Stimulated activated naive CD8-positive, alpha-beta T cell treated with anti-CD3 and anti-CD28 coated beads, Interleukin-15, Interleukin-2, amounts not matched to agents 100 ng/mL and 50 ng/mL, for 24 hours (primary cell): ENCODE measurements at regions not wholly inside any gene's neighbourhood (a gene's known extent, or its start where the extent isn't known, plus 50 kb on each side); places are given as distances from the start of the nearest gene placed in this dataset.

Source experiments
- H3K27ac Mint-ChIP-seq: one replicate; pipeline ENCODE4 v1.8.0; 2021; ENCODE audit warnings: mild to moderate bottlenecking, mixed read lengths
- H3K27me3 Mint-ChIP-seq: one replicate; pipeline ENCODE4 v1.8.0; 2021; ENCODE audit warnings: mixed read lengths
- H3K36me3 Mint-ChIP-seq: one replicate; pipeline ENCODE4 v1.8.0; 2021; ENCODE audit warnings: low read depth, mixed read lengths
- H3K4me1 Mint-ChIP-seq: one replicate; pipeline ENCODE4 v1.8.0; 2021; ENCODE audit warnings: low read depth, mixed read lengths
- H3K4me3 Mint-ChIP-seq: one replicate; pipeline ENCODE4 v1.8.0; 2021; ENCODE audit warnings: mild to moderate bottlenecking, mixed read lengths
- H3K9me3 Mint-ChIP-seq: one replicate; pipeline ENCODE4 v1.8.0; 2021; ENCODE audit warnings: mixed read lengths

GRCh38 chr1:194710671-194711070, 1524.3 kb upstream of the B3GALT2 start:
- no peaks in the 10 kb centered on the region for H3K27me3 Mint-ChIP-seq
- H3K4me1 Mint-ChIP-seq, result no peaks in the 10 kb centered on the region
- H3K27ac Mint-ChIP-seq, result no peak overlapping the region
- no peaks in the 10 kb centered on the region for H3K36me3 Mint-ChIP-seq
- no peak overlapping the region for H3K4me3 Mint-ChIP-seq
- H3K9me3 Mint-ChIP-seq, result no peaks in the 10 kb centered on the region

- no peaks in the 10 kb centered on the region for H3K4me1 Mint-ChIP-seq
- H3K9me3 Mint-ChIP-seq, result no peaks in the 10 kb centered on the region
- H3K4me3 Mint-ChIP-seq, result no peak overlapping the region
- no peaks in the 10 kb centered on the region for H3K27me3 Mint-ChIP-seq
- H3K36me3 Mint-ChIP-seq, result no peaks in the 10 kb centered on the region
- no peak overlapping the region for H3K27ac Mint-ChIP-seq
Observed at GRCh38 chr1:194709439-194709838, 1523.0 kb upstream of the B3GALT2 start.

- H3K4me3 Mint-ChIP-seq, result no peak overlapping the region
- no peaks in the 10 kb centered on the region for H3K27me3 Mint-ChIP-seq
- H3K4me1 Mint-ChIP-seq, result no peaks in the 10 kb centered on the region
- H3K9me3 Mint-ChIP-seq, result no peaks in the 10 kb centered on the region
- H3K36me3 Mint-ChIP-seq, result no peaks in the 10 kb centered on the region
- no peak overlapping the region for H3K27ac Mint-ChIP-seq
Observed at GRCh38 chr1:194707074-194707473, 1520.7 kb upstream of the B3GALT2 start.

- Mint-ChIP-seq H3K4me3 (no peak overlapping the region), H3K9me3 (no peaks in the 10 kb centered on the region), H3K36me3 (no peaks in the 10 kb centered on the region), H3K27ac (no peak overlapping the region), H3K4me1 (no peaks in the 10 kb centered on the region), H3K27me3 (no peaks in the 10 kb centered on the region)
Observed at GRCh38 chr1:194705123-194705854, 1518.9 kb upstream of the B3GALT2 start.

- no peaks in the 10 kb centered on the region for H3K4me1 Mint-ChIP-seq
- H3K36me3 Mint-ChIP-seq, result no peaks in the 10 kb centered on the region
- no peaks in the 10 kb centered on the region for H3K27me3 Mint-ChIP-seq
- no peak overlapping the region for H3K4me3 Mint-ChIP-seq
- H3K9me3 Mint-ChIP-seq, result peaks cover 4% of the 10 kb centered on the region
- H3K27ac Mint-ChIP-seq, result no peak overlapping the region
Observed at GRCh38 chr1:194698908-194699318, 1512.5 kb upstream of the B3GALT2 start.

- Mint-ChIP-seq H3K4me3 (no peak overlapping the region), H3K9me3 (peaks cover 4% of the 10 kb centered on the region), H3K27ac (no peak overlapping the region), H3K36me3 (no peaks in the 10 kb centered on the region), H3K27me3 (no peaks in the 10 kb centered on the region), H3K4me1 (no peaks in the 10 kb centered on the region)
Observed at GRCh38 chr1:194693244-194693643, 1506.8 kb upstream of the B3GALT2 start.

- H3K9me3 Mint-ChIP-seq, result no peaks in the 10 kb centered on the region
- H3K27ac Mint-ChIP-seq, result no peak overlapping the region
- H3K36me3 Mint-ChIP-seq, result no peaks in the 10 kb centered on the region
- H3K4me3 Mint-ChIP-seq, result no peak overlapping the region
- no peaks in the 10 kb centered on the region for H3K4me1 Mint-ChIP-seq
- no peaks in the 10 kb centered on the region for H3K27me3 Mint-ChIP-seq
Observed at GRCh38 chr1:194684636-194685035, 1498.2 kb upstream of the B3GALT2 start.

- Mint-ChIP-seq H3K9me3 (no peaks in the 10 kb centered on the region), H3K36me3 (no peaks in the 10 kb centered on the region), H3K27ac (no peak overlapping the region), H3K4me3 (no peak overlapping the region), H3K27me3 (no peaks in the 10 kb centered on the region), H3K4me1 (no peaks in the 10 kb centered on the region)
Observed at GRCh38 chr1:194658090-194658439, 1471.7 kb upstream of the B3GALT2 start.

- no peaks in the 10 kb centered on the region for H3K27me3 Mint-ChIP-seq
- H3K4me3 Mint-ChIP-seq, result no peak overlapping the region
- H3K9me3 Mint-ChIP-seq, result no peaks in the 10 kb centered on the region
- no peaks in the 10 kb centered on the region for H3K36me3 Mint-ChIP-seq
- H3K4me1 Mint-ChIP-seq, result no peaks in the 10 kb centered on the region
- no peak overlapping the region for H3K27ac Mint-ChIP-seq
Observed at GRCh38 chr1:194654956-194655355, 1468.5 kb upstream of the B3GALT2 start.

- Mint-ChIP-seq H3K27ac (no peak overlapping the region), H3K27me3 (no peaks in the 10 kb centered on the region), H3K4me3 (no peak overlapping the region), H3K36me3 (no peaks in the 10 kb centered on the region), H3K4me1 (no peaks in the 10 kb centered on the region), H3K9me3 (no peaks in the 10 kb centered on the region)
Observed at GRCh38 chr1:194653385-194653784, 1467.0 kb upstream of the B3GALT2 start.

- H3K4me3 Mint-ChIP-seq, result no peak overlapping the region
- H3K4me1 Mint-ChIP-seq, result no peaks in the 10 kb centered on the region
- H3K36me3 Mint-ChIP-seq, result no peaks in the 10 kb centered on the region
- no peaks in the 10 kb centered on the region for H3K27me3 Mint-ChIP-seq
- H3K9me3 Mint-ChIP-seq, result peaks cover under 1% of the 10 kb centered on the region
- H3K27ac Mint-ChIP-seq, result no peak overlapping the region
Observed at GRCh38 chr1:194647118-194647517, 1460.7 kb upstream of the B3GALT2 start.

GRCh38 chr1:194644528-194644927, 1458.1 kb upstream of the B3GALT2 start:
- H3K4me3 Mint-ChIP-seq, result no peak overlapping the region
- H3K27ac Mint-ChIP-seq, result no peak overlapping the region
- peaks cover 3% of the 10 kb centered on the region for H3K9me3 Mint-ChIP-seq
- no peaks in the 10 kb centered on the region for H3K36me3 Mint-ChIP-seq
- no peaks in the 10 kb centered on the region for H3K27me3 Mint-ChIP-seq
- no peaks in the 10 kb centered on the region for H3K4me1 Mint-ChIP-seq

GRCh38 chr1:194640322-194640721, 1453.9 kb upstream of the B3GALT2 start:
- Mint-ChIP-seq H3K27ac (no peak overlapping the region), H3K9me3 (peaks cover 3% of the 10 kb centered on the region), H3K4me1 (no peaks in the 10 kb centered on the region), H3K27me3 (no peaks in the 10 kb centered on the region), H3K4me3 (no peak overlapping the region), H3K36me3 (no peaks in the 10 kb centered on the region)

- H3K4me1 Mint-ChIP-seq, result no peaks in the 10 kb centered on the region
- H3K9me3 Mint-ChIP-seq, result peaks cover 4% of the 10 kb centered on the region
- no peaks in the 10 kb centered on the region for H3K36me3 Mint-ChIP-seq
- H3K4me3 Mint-ChIP-seq, result no peak overlapping the region
- H3K27ac Mint-ChIP-seq, result no peak overlapping the region
- no peaks in the 10 kb centered on the region for H3K27me3 Mint-ChIP-seq
Observed at GRCh38 chr1:194629011-194629410, 1442.6 kb upstream of the B3GALT2 start.

GRCh38 chr1:194624833-194625232, 1438.4 kb upstream of the B3GALT2 start:
- Mint-ChIP-seq H3K4me3 (no peak overlapping the region), H3K4me1 (no peaks in the 10 kb centered on the region), H3K9me3 (peaks cover 4% of the 10 kb centered on the region), H3K27me3 (no peaks in the 10 kb centered on the region), H3K27ac (no peak overlapping the region), H3K36me3 (no peaks in the 10 kb centered on the region)

GRCh38 chr1:194618101-194618500, 1431.7 kb upstream of the B3GALT2 start:
- no peaks in the 10 kb centered on the region for H3K4me1 Mint-ChIP-seq
- H3K4me3 Mint-ChIP-seq, result no peak overlapping the region
- H3K9me3 Mint-ChIP-seq, result no peaks in the 10 kb centered on the region
- no peaks in the 10 kb centered on the region for H3K27me3 Mint-ChIP-seq
- no peak overlapping the region for H3K27ac Mint-ChIP-seq
- H3K36me3 Mint-ChIP-seq, result no peaks in the 10 kb centered on the region
